ENCODE measurements at regions not wholly inside any gene's neighbourhood (a gene's known extent, or its start where the extent isn't known, plus 50 kb on each side); places are given as distances from the start of the nearest gene placed in this dataset.

GRCh38 chr12:84676787-84677186, 235.8 kb downstream of the SLC6A15 start:
- TF ChIP-seq, protein P1, sequence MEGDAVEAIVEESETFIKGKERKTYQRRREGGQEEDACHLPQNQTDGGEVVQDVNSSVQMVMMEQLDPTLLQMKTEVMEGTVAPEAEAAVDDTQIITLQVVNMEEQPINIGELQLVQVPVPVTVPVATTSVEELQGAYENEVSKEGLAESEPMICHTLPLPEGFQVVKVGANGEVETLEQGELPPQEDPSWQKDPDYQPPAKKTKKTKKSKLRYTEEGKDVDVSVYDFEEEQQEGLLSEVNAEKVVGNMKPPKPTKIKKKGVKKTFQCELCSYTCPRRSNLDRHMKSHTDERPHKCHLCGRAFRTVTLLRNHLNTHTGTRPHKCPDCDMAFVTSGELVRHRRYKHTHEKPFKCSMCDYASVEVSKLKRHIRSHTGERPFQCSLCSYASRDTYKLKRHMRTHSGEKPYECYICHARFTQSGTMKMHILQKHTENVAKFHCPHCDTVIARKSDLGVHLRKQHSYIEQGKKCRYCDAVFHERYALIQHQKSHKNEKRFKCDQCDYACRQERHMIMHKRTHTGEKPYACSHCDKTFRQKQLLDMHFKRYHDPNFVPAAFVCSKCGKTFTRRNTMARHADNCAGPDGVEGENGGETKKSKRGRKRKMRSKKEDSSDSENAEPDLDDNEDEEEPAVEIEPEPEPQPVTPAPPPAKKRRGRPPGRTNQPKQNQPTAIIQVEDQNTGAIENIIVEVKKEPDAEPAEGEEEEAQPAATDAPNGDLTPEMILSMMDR (IDR thresholded peaks at IDR 0.05; ENCODE audit: low read depth, low read length, missing input control) = no peak
- TF ChIP-seq NR2F2 (IDR thresholded peaks at IDR 0.05) (no peak), JUND (IDR thresholded peaks at IDR 0.05) (no peak), HNF4G (IDR thresholded peaks at IDR 0.05) (no peak), SP1 (IDR thresholded peaks at IDR 0.05) (no peak)
- TF ChIP-seq, protein P2, sequence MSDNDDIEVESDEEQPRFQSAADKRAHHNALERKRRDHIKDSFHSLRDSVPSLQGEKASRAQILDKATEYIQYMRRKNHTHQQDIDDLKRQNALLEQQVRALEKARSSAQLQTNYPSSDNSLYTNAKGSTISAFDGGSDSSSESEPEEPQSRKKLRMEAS (IDR thresholded peaks at IDR 0.05) = no peak
